Tibial artery (tissue), 4 donors: ENCODE measurements at regions not wholly inside any gene's neighbourhood (a gene's known extent, or its start where the extent isn't known, plus 50 kb on each side); places are given as distances from the start of the nearest gene placed in this dataset.

Source experiments
- DNase-seq, 2 donors: peaks; one replicate each; pipeline ENCODE4 v3.0.0-alpha.2; 2019
- H3K27ac ChIP-seq, 2 donors: fragments of 200-600 bp; sonication (generic) in 1 of 2; 1 replicate in 1 of 2; 2 replicates in 1 of 2; pipeline ENCODE4 v1.5.1; 2018 to 2019; ENCODE audit warnings: mild to moderate bottlenecking in 1 of 2
- H3K27me3 ChIP-seq, 2 donors: fragments of 200-600 bp; sonication (generic) in 1 of 2; one replicate each; pipeline versions ENCODE4 v1.5.1 to v1.6.0; 2016 to 2019
- H3K36me3 ChIP-seq, 3 donors: fragments of 200-600 bp; sonication (generic) in 2 of 3; one replicate each; pipeline ENCODE4 v1.5.1; 2016 to 2019; ENCODE audit warnings: mild to moderate bottlenecking in 2 of 3
- H3K4me1 ChIP-seq, 4 donors: fragments of 200-600 bp; sonication (generic) in 2 of 4; 1 replicate in 3 of 4; 2 replicates in 1 of 4; pipeline ENCODE4 v1.5.1; 2016 to 2019
- H3K4me3 ChIP-seq, 2 donors: fragments of 200-600 bp; sonication (generic) in 1 of 2; 1 replicate in 1 of 2; 2 replicates in 1 of 2; pipeline ENCODE4 v1.5.1; 2018 to 2019; ENCODE audit warnings: mild to moderate bottlenecking in 2 of 2
- H3K9me3 ChIP-seq, 3 donors: fragments of 200-600 bp; sonication (generic) in 1 of 3; one replicate each; pipeline ENCODE4 v1.5.1; 2016 to 2019
- intact Hi-C: fragments of 100-400 bp; cut with DNase I; formaldehyde crosslinking; loops from one replicate; pipeline ENCODE4 v1.15.0; 2023; ENCODE audit warnings: low total_unique reads
- TF ChIP-seq, protein P1 (sequence below), 2 experiments: fragments of 200-600 bp in 1 of 2; fragments of 450-650 bp in 1 of 2; IDR thresholded peaks; one replicate each; pipeline ENCODE4 v1.5.1; 2017 to 2019; ENCODE audit warnings: antibody characterized with exemption in 2 of 2, mild to moderate bottlenecking in 1 of 2, moderate library complexity in 1 of 2

DNA sequence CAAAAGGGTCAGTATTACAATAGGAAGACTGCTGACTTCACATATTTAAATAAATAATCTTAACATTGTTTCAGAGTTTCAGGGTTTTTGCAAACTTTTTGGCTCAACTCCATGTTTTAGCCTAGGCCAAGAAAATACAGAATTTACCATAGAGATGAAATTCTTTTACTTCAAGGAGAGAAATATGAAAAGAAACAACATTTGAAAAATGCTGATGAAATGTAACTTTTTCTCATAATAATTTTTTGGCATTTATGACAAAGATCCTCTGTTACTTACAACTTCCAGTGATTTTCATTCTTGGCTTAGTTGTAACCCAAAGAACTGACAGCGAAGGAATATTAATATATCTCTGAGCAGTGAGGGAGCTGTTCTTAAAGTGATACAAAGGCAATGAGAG, 316.1 kb upstream of the EMCN start:
- no peaks in the 10 kb centered on the region for H3K27me3 ChIP-seq
- no peak overlapping the region for H3K27ac ChIP-seq
- no peak overlapping the region for H3K4me3 ChIP-seq
- TF ChIP-seq, protein P1, sequence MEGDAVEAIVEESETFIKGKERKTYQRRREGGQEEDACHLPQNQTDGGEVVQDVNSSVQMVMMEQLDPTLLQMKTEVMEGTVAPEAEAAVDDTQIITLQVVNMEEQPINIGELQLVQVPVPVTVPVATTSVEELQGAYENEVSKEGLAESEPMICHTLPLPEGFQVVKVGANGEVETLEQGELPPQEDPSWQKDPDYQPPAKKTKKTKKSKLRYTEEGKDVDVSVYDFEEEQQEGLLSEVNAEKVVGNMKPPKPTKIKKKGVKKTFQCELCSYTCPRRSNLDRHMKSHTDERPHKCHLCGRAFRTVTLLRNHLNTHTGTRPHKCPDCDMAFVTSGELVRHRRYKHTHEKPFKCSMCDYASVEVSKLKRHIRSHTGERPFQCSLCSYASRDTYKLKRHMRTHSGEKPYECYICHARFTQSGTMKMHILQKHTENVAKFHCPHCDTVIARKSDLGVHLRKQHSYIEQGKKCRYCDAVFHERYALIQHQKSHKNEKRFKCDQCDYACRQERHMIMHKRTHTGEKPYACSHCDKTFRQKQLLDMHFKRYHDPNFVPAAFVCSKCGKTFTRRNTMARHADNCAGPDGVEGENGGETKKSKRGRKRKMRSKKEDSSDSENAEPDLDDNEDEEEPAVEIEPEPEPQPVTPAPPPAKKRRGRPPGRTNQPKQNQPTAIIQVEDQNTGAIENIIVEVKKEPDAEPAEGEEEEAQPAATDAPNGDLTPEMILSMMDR (IDR thresholded peaks at IDR 0.05): no peak
- H3K9me3 ChIP-seq: no peaks in the 10 kb centered on the region
- H3K4me1 ChIP-seq: peaks cover 0 to 16% (median 3%) of the 10 kb centered on the region in 4 donors
- DNase-seq: no peak
- intact Hi-C loops: no loop called here
- no peaks in the 10 kb centered on the region for H3K36me3 ChIP-seq

DNA sequence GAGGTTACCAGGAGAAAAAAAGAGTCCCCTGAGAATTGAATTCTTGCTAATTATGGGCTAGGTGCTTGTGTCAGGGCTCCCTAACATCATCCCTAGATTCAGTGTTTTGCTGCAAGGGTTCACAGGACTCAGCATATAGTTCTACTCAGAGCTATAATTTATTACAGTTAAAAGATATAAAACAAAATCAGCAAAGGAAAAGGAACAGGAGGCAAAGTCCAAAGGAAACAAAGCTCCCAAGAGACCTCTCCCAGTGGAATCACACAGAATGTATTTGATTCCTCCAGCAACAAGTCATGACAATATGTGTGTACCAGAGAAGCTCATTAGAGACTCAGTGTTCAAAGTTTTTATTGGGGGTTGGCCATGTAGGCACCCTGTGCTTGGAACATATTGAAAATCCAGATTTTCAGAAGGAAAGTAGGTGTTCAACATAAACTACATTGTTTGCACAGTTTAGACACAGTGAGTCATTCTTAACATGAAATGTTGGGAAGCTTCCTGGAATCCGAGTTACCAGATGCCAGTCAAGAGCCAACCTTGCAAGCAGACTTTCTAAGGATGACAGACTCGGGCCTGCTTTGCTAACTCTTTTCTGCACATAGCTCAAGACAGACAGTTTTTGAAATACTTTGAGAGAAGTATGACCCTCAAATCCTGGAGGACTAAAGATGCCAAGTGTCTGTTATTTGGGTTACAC, 311.3 kb upstream of the EMCN start:
- TF ChIP-seq, protein P1 (IDR thresholded peaks at IDR 0.05): no peak
- Histone ChIP-seq H3K27ac (no peak overlapping the region), H3K9me3 (no peaks in the 10 kb centered on the region), H3K36me3 (no peaks in the 10 kb centered on the region), H3K27me3 (no peaks in the 10 kb centered on the region), H3K4me1 (peaks cover 0 to 21% (median 9%) of the 10 kb centered on the region in 4 donors), H3K4me3 (no peak overlapping the region)
- intact Hi-C loops: no loop called here
- DNase-seq: no peak

DNA sequence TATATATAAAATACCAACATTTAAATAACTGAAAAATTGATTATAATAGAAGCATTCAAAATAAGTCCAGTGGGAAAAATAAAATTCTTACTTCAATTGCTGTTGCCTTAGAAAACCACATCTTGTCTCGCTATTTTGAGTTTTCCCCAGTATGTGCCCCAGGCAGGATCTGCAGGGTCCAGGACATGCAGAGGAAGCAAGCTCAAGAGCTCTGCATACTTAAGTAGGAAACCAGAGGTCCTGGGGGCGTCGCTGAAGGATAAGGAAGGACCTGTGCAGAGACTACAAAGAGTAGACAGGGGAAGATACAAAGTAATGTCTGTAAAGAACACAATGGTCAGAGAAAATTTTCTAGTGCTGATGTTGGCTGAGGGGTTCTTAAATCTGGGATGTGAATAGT, 310.5 kb upstream of the EMCN start:
- H3K36me3 ChIP-seq: no peaks in the 10 kb centered on the region
- no peaks in the 10 kb centered on the region for H3K9me3 ChIP-seq
- no peak overlapping the region for H3K4me3 ChIP-seq
- peaks cover 0 to 21% (median 9%) of the 10 kb centered on the region in 4 donors for H3K4me1 ChIP-seq
- H3K27me3 ChIP-seq: no peaks in the 10 kb centered on the region
- intact Hi-C loops: no loop called here
- no peak overlapping the region for H3K27ac ChIP-seq
- TF ChIP-seq, protein P1 (IDR thresholded peaks at IDR 0.05): no peak
- DNase-seq: no peak

DNA sequence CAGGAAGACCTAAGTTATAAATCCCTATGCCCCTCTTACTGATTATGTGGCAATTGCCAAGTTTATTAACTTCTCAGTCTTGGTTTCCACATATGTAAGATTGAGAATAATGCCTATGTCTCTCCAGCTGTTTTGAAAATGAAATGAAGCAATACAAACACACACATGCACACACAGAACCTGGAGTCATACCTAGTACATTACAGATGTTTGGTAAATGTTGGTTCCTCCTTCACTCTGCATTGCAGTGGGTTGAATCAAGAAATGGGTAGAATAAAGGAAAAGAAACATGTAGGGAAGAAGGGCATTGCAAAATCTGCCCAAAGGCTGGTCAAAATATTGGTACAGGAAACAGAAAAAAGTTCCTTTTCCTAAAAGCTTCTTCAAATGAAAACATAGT, 309.9 kb upstream of the EMCN start:
- no peak for DNase-seq
- H3K36me3 ChIP-seq: no peaks in the 10 kb centered on the region
- TF ChIP-seq, protein P1 (IDR thresholded peaks at IDR 0.05): no peak
- H3K9me3 ChIP-seq: no peaks in the 10 kb centered on the region
- peaks cover 0 to 21% (median 9%) of the 10 kb centered on the region in 4 donors for H3K4me1 ChIP-seq
- no peak overlapping the region for H3K27ac ChIP-seq
- no peak overlapping the region for H3K4me3 ChIP-seq
- H3K27me3 ChIP-seq: no peaks in the 10 kb centered on the region
- intact Hi-C loops: no loop called here

DNA sequence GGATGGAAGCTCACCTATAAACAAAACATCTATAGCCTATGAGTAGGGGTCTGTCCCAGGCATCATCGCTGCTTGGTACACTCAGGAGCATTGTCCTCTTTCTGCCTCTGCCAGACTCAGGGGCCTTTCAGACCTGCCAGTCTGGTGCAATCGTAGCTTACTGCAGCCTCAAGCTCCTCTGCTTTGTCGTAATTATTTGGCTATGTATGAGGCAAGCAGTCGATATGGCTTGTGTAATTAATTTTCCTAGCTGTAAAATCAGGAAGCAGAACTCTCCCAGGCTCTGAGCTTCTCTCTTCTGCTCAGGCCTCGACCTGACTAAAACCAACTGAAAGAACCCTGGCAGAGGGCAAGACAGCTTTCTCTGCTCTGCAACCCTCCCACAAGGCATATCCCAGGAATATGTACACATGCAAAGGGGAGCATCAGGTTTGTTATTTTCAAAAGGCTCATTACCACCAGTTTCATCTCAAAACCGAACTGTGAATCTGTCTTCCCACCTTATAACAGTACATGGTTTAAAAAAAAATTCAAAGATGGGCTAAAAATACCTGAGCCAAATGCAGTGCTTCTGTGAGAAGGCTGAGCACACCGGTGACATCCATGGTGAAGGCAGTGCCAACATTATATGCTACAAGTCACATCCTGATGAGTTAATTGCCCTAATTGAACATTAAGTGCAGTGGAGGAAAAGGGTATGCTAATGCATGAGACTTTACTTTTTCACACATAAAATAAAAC, 309.2 kb upstream of the EMCN start:
- H3K27me3 ChIP-seq: no peaks in the 10 kb centered on the region
- H3K9me3 ChIP-seq: no peaks in the 10 kb centered on the region
- intact Hi-C loops: no loop called here
- H3K4me3 ChIP-seq: no peak overlapping the region
- peaks cover 0 to 21% (median 9%) of the 10 kb centered on the region in 4 donors for H3K4me1 ChIP-seq
- H3K36me3 ChIP-seq: no peaks in the 10 kb centered on the region
- no peak overlapping the region for H3K27ac ChIP-seq
- DNase-seq: no peak
- TF ChIP-seq, protein P1 (IDR thresholded peaks at IDR 0.05): no peak
